Stimulated activated naive CD8-positive, alpha-beta T cell treated with anti-CD3 and anti-CD28 coated beads, Interleukin-15, amount 100 ng/mL, for 72 hours (primary cell): ENCODE measurements at regions not wholly inside any gene's neighbourhood (a gene's known extent, or its start where the extent isn't known, plus 50 kb on each side); places are given as distances from the start of the nearest gene placed in this dataset.

Experiments
- ATAC-seq: fragments of 150-1000 bp; cut with Tn5 transposase; 2 replicates; pipeline ENCODE4 v1.10.0; 2021; ENCODE audit warnings: mild to moderate bottlenecking, moderate library complexity
- DNase-seq, 2 donors: peaks; one replicate each; pipeline ENCODE4 v3.0.0; 2021 to 2022
- H3K27ac Mint-ChIP-seq, 2 donors: one replicate each; pipeline ENCODE4 v1.8.0; 2022; ENCODE audit warnings: mild to moderate bottlenecking in 2 of 2, mixed read lengths in 2 of 2, moderate library complexity in 2 of 2
- H3K27me3 Mint-ChIP-seq: one replicate; pipeline ENCODE4 v1.8.0; 2022; ENCODE audit warnings: mixed read lengths
- H3K4me1 Mint-ChIP-seq: one replicate; pipeline ENCODE4 v1.8.0; 2022; ENCODE audit warnings: mild to moderate bottlenecking, mixed read lengths
- H3K4me3 Mint-ChIP-seq, 2 donors: one replicate each; pipeline ENCODE4 v1.8.0; 2022; ENCODE audit warnings: mild to moderate bottlenecking in 2 of 2, mixed read lengths in 2 of 2, moderate library complexity in 1 of 2
- H3K9me3 Mint-ChIP-seq, 2 donors: one replicate each; pipeline ENCODE4 v1.8.0; 2022; ENCODE audit warnings: mixed read lengths in 2 of 2

- peaks cover 22% of the 10 kb centered on the region for H3K4me1 Mint-ChIP-seq
- H3K4me3 Mint-ChIP-seq, result peak overlapping the region; percentile 72 to 80
- peak; percentile 96 for ATAC-seq
Observed at GRCh38 chr4:36394352-36394903, 113.0 kb downstream of the DTHD1 start.

GRCh38 chr4:36399762-36400353 is 118.4 kb downstream of the DTHD1 start:
- DNase-seq, result peak; percentile 19 to 23
- peak; percentile 45 for ATAC-seq
- Mint-ChIP-seq H3K4me1 (peaks cover 29% of the 10 kb centered on the region), H3K9me3 (peaks cover 0 to 13% of the 10 kb centered on the region in 2 donors), H3K4me3 (no peak overlapping the region), H3K27ac (no peak overlapping the region), H3K27me3 (peaks cover 10% of the 10 kb centered on the region)

More at GRCh38 chr4:36394352-36394903, 113.0 kb downstream of the DTHD1 start:
- Mint-ChIP-seq H3K27me3 (no peaks in the 10 kb centered on the region), H3K9me3 (no peaks in the 10 kb centered on the region), H3K27ac (peak overlapping the region; percentile 98 to 100)
- peak; percentile 58 to 65 for DNase-seq

DNA sequence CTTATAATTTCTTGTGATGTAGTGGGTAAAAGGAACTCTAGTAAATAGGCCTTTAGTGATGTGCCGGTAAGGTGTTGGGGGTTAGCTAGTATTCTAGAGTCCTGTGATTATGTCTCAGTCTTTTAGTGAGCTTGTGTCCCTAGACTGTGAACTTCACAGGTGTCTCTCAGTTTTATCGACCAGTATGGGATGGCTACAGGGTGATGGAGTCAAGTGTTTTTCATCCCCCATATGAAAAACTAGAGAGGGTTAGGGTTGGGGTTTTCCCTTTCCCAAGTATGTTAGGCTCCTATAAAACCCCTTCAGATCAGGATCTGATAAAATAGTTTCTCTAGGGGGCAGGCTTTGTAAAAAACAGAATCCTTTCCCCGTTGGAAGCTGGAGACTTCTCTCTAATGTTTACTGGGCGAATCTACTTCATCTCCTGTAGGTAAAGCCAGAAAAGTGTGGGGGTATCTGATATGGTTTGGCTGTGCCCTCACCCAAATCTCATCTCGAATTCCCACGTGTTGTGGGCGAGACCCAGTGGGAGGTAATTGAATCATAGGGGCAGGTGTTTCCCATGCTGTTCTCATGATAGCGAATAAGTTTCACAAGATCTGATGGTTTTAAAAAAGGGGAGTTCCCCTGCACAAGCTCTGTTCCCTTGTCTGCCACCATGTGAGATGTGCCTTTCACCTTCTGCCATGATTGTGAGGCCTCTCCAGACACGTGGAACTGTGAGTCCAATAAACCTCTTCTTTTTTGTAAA is 120.8 kb downstream of the DTHD1 start:
- Mint-ChIP-seq H3K4me1 (peaks cover 22% of the 10 kb centered on the region), H3K27me3 (peaks cover 10% of the 10 kb centered on the region), H3K27ac (no peak overlapping the region), H3K4me3 (no peak overlapping the region), H3K9me3 (peaks cover 0 to 13% of the 10 kb centered on the region in 2 donors)
- DNase-seq (no peak), ATAC-seq (no peak)

GRCh38 chr4:36411338-36411737 is 129.9 kb downstream of the DTHD1 start:
- ATAC-seq, result no peak
- no peak for DNase-seq
- Mint-ChIP-seq H3K9me3 (no peaks in the 10 kb centered on the region), H3K27me3 (peaks cover 22% of the 10 kb centered on the region), H3K4me1 (no peaks in the 10 kb centered on the region), H3K27ac (no peak overlapping the region), H3K4me3 (no peak overlapping the region)

DNA sequence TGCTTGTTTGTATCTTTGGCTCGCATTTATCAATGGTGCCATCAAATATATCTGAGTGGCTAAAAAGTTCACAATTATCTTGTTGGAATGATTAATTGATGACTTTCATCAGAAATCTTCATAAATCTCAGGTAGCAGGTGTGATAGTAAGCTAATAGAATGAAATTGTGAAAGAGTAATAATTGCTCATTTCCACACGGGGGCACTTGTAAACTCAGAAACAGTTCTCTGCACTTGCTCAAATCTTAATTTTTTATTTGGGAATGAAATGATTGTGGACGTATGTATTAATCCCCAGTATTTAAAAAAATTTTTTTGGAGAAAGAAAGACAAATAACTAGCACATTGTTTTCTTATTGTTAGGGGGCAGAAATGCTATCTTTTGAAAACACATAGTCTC is 132.8 kb downstream of the DTHD1 start:
- no peak overlapping the region for H3K27ac Mint-ChIP-seq
- no peak overlapping the region for H3K4me3 Mint-ChIP-seq
- peaks cover 47% of the 10 kb centered on the region for H3K27me3 Mint-ChIP-seq
- no peaks in the 10 kb centered on the region for H3K9me3 Mint-ChIP-seq
- no peak for ATAC-seq
- DNase-seq, result no peak
- no peaks in the 10 kb centered on the region for H3K4me1 Mint-ChIP-seq

GRCh38 chr4:36417146-36417545 is 135.7 kb downstream of the DTHD1 start:
- DNase-seq (no peak), ATAC-seq (no peak)
- H3K4me1 Mint-ChIP-seq, result no peaks in the 10 kb centered on the region
- no peaks in the 10 kb centered on the region for H3K9me3 Mint-ChIP-seq
- H3K27me3 Mint-ChIP-seq, result peaks cover 31% of the 10 kb centered on the region
- H3K27ac Mint-ChIP-seq, result no peak overlapping the region
- no peak overlapping the region for H3K4me3 Mint-ChIP-seq

DNA sequence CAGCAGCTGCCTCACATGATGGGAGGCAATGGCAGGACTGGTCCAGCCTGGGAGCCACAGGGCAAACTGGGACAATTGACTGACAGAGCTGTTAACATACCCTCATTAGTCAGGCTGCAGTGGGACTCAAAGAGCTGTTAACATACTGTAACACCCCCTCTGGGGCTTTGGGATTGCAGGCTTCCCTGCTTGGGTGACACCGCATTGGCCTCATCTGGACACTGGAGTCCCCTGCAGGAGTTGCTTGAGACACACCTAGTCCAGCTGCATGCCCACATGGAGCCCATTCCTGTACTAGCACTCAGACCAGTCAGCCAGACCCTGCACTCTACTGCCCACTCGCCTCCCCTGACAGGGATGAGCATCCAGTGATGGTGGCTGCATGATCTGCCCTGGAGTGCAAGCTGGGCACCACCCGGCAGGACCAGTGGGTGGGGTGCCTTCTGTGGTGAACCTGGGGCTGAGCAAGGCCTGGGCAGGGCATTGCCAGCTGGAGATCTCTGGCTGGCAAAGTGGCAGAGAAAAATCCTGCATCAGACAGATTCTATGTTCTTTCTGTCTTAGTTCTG is 138.8 kb downstream of the DTHD1 start:
- ATAC-seq (no peak), DNase-seq (no peak)
- peaks cover 31% of the 10 kb centered on the region for H3K27me3 Mint-ChIP-seq
- no peaks in the 10 kb centered on the region for H3K4me1 Mint-ChIP-seq
- no peak overlapping the region for H3K4me3 Mint-ChIP-seq
- no peaks in the 10 kb centered on the region for H3K9me3 Mint-ChIP-seq
- H3K27ac Mint-ChIP-seq, result no peak overlapping the region

DNA sequence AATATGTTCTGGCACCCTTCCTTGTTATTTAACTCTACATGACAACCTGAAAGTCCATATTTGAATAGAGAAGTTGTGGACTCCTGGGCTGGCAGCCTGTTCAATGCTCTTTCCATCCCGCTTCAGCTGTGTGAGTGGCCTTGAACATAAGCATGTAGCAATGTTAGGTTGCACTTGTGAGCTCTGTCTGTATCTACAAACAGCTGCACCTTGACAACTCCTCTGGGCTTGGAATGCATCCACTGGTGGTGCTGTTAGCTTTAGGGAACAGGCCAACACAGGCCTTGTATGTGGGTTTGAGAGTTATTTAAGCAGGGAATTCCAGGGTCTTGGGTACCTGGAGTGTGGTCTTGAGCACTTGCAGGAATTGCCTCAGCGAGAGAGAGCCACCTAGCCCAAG is 141.2 kb downstream of the DTHD1 start:
- no peak for ATAC-seq
- no peak for DNase-seq
- H3K9me3 Mint-ChIP-seq, result no peaks in the 10 kb centered on the region
- no peaks in the 10 kb centered on the region for H3K4me1 Mint-ChIP-seq
- no peak overlapping the region for H3K27ac Mint-ChIP-seq
- peaks cover 13% of the 10 kb centered on the region for H3K27me3 Mint-ChIP-seq
- no peak overlapping the region for H3K4me3 Mint-ChIP-seq

DNA sequence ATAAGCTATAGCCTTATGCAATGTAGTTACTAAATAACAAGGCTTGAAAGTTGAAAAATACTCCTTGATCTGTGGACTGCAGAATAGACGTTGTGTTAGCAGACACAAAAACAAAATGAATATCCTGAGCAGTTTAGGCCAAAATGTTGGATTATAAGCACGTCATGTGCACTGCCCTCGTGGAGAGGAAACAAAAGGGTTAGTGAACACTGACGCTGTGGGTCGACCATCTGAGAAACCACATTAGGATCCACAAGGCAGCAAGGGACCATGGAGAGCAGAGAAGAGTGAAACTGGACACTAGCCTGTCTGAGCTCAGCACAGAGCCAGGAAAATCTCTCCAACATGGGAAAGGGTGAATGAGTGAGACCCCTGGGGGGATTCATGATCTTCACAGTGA is 145.3 kb downstream of the DTHD1 start:
- no peak for DNase-seq

DNA sequence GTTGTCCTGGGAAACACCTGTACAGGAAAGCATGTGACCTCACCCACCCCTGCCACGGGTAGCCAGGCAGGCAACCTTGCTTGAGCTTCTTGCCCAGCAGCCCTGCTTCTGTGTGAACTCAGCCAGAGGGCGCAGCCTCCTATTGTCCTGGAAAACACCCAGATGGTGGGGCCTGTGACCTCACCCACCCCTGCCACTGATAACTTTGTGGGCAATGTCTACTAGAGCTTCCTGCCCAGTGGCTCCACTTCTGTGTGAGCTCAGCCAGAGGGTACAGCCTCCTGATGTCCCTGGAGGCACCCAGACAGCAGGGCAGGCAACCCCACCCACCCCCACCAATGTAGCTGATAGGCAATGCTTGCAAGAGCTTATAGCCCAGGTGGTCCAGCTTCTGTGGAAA is 146.3 kb downstream of the DTHD1 start:
- H3K4me1 Mint-ChIP-seq, result no peaks in the 10 kb centered on the region

More for the DNA sequence above, 145.3 kb downstream of the DTHD1 start:
- Mint-ChIP-seq H3K27ac (no peak overlapping the region), H3K4me3 (no peak overlapping the region), H3K4me1 (no peaks in the 10 kb centered on the region), H3K27me3 (peaks cover 16% of the 10 kb centered on the region), H3K9me3 (no peaks in the 10 kb centered on the region)
- ATAC-seq, result no peak

DNA sequence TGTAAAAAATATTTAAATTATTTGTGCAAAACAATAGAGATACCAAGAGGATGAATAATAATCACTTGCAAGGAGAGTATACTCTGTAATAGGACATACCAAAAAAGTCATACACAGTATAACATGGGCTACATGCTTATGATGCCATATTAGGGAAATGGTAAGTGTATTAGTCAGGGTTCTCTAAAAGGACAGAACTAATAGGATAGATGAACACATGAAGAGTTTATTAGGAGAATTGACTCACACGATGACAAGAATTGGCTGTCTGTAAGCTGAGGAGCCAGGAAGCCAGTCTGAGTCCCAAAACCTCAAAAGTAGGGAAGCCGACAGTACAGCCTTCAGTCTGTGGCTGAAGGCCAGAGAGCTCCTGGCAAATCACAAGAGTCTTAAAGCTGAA is 151.2 kb downstream of the DTHD1 start:
- Mint-ChIP-seq H3K27ac (no peak overlapping the region), H3K4me1 (no peaks in the 10 kb centered on the region), H3K27me3 (peaks cover 16% of the 10 kb centered on the region), H3K9me3 (peaks cover 5 to 18% of the 10 kb centered on the region in 2 donors), H3K4me3 (no peak overlapping the region)
- no peak for ATAC-seq
- no peak for DNase-seq

More for the DNA sequence above, 146.3 kb downstream of the DTHD1 start:
- Mint-ChIP-seq H3K27me3 (peaks cover 16% of the 10 kb centered on the region), H3K9me3 (no peaks in the 10 kb centered on the region), H3K27ac (peak overlapping the region in 1 of 2 donors; percentile 19), H3K4me3 (no peak overlapping the region)
- DNase-seq (no peak), ATAC-seq (no peak)

- Mint-ChIP-seq H3K4me3 (no peak overlapping the region), H3K27me3 (no peaks in the 10 kb centered on the region), H3K27ac (no peak overlapping the region), H3K4me1 (no peaks in the 10 kb centered on the region), H3K9me3 (peaks cover 5 to 22% of the 10 kb centered on the region in 2 donors)
- ATAC-seq (no peak), DNase-seq (no peak)
Observed at GRCh38 chr4:36439556-36439955, 158.1 kb downstream of the DTHD1 start.

- ATAC-seq (no peak), DNase-seq (no peak)
- Mint-ChIP-seq H3K4me3 (no peak overlapping the region), H3K4me1 (no peaks in the 10 kb centered on the region), H3K27me3 (no peaks in the 10 kb centered on the region), H3K9me3 (no peaks in the 10 kb centered on the region), H3K27ac (no peak overlapping the region)
Observed at GRCh38 chr4:36445480-36445879, 164.1 kb downstream of the DTHD1 start.

DNA sequence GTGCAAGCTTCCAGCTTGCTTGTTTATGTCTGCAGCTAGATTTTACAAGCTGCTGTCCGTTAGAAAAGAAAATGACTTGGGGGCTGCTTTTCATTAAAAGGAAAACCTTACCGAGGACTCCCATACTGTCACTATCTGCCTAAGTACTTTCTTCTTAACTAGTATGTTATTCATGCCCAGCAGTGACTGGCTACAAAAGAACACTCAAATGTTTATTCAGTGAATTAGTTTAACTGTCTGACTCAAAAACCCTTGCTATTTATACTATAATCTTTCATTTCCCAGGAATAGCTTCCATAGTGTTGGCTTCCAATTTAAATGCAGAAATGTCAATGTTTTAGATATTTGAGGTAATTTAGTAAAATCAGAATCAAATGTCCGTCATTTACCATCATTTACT is 164.9 kb downstream of the DTHD1 start:
- Mint-ChIP-seq H3K4me1 (no peaks in the 10 kb centered on the region), H3K27me3 (no peaks in the 10 kb centered on the region), H3K27ac (no peak overlapping the region), H3K4me3 (no peak overlapping the region), H3K9me3 (no peaks in the 10 kb centered on the region)
- DNase-seq (no peak), ATAC-seq (no peak)

DNA sequence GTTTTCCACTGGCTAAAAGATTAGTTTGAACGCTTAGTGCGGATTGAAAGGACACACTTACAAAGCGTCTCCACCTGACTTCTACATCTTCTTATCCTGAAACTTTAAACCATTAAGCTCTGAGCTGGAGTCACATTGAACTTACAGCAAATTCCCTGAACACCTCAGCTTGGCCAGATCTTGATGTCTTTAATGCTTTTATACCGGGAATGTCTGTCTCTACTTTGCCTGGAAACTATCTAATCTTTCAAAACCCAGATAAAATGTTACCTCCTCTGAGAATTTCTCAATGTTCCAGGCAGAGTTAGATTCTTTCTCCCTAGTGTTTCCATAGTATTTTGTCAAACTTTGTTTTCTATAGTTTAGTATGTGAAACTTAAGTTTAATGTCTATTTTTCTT is 179.9 kb downstream of the DTHD1 start:
- no peak for ATAC-seq
- Mint-ChIP-seq H3K4me3 (no peak overlapping the region), H3K9me3 (no peaks in the 10 kb centered on the region), H3K4me1 (no peaks in the 10 kb centered on the region), H3K27me3 (no peaks in the 10 kb centered on the region), H3K27ac (no peak overlapping the region)
- no peak for DNase-seq

DNA sequence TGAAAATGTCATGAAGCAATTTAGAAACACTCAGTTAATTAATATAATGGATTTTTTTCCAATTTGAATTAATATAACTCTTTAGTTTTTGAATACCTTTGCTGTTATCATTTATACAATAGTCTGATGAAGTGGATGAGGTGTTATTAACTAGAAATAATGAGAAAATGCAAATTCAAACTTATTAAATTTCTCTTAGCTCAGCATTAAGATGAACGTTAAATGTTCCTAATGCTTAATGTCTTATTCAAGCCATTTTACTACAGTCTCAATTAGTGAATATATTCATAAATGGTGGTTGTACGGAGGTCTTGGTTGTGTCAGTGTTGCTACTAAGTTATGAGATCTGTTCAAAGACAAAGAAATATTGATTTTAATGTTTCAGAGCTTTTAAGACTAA is 186.3 kb downstream of the DTHD1 start:
- H3K4me3 Mint-ChIP-seq, result no peak overlapping the region
- ATAC-seq (no peak), DNase-seq (no peak)
- H3K9me3 Mint-ChIP-seq, result no peaks in the 10 kb centered on the region
- H3K27ac Mint-ChIP-seq, result no peak overlapping the region
- H3K27me3 Mint-ChIP-seq, result peaks cover 9% of the 10 kb centered on the region
- no peaks in the 10 kb centered on the region for H3K4me1 Mint-ChIP-seq
